Right lobe of liver (tissue), 6 donors: ENCODE measurements at regions not wholly inside any gene's neighbourhood (a gene's known extent, or its start where the extent isn't known, plus 50 kb on each side); places are given as distances from the start of the nearest gene placed in this dataset.

Source experiments
- ATAC-seq, 4 donors: fragments of 200-7000 bp; cut with Tn5 transposase; one replicate each; pipeline ENCODE4 v1.9.1; 2020; ENCODE audit warnings: mild to moderate bottlenecking in 4 of 4, moderate library complexity in 4 of 4
- DNase-seq, 3 donors: peaks; one replicate each; pipeline ENCODE4 v3.0.0-alpha.2; 2020
- H3K27ac ChIP-seq, 3 donors: fragments of 200-600 bp; one replicate each; pipeline ENCODE4 v1.8.0; 2022
- H3K27me3 ChIP-seq, 2 donors: fragments of 200-600 bp; one replicate each; pipeline ENCODE4 v1.8.0; 2022
- H3K36me3 ChIP-seq, 4 donors: fragments of 200-600 bp; sonication (generic) in 1 of 4; one replicate each; pipeline versions ENCODE4 v1.5.1 to v1.8.0; 2017 to 2022; ENCODE audit warnings: control low read depth in 1 of 4
- H3K4me1 ChIP-seq, 4 donors: fragments of 200-600 bp; sonication (generic) in 1 of 4; one replicate each; pipeline versions ENCODE4 v1.5.1 to v1.8.0; 2017 to 2022; ENCODE audit warnings: control low read depth in 1 of 4
- H3K4me3 ChIP-seq, 3 donors: fragments of 200-600 bp; one replicate each; pipeline ENCODE4 v1.8.0; 2022
- H3K9me3 ChIP-seq, 4 donors: fragments of 200-600 bp; sonication (generic) in 1 of 4; one replicate each; pipeline versions ENCODE4 v1.5.1 to v1.8.0; 2017 to 2022; ENCODE audit warnings: control low read depth in 1 of 4
- CTCF ChIP-seq, 4 donors: fragments of 200-600 bp in 3 of 4; fragments of 450-650 bp in 1 of 4; IDR thresholded peaks; one replicate each; pipeline versions ENCODE4 v1.5.1 to v1.8.0; 2016 to 2022; ENCODE audit warnings: antibody characterized with exemption in 4 of 4, mild to moderate bottlenecking in 2 of 4
- POLR2A ChIP-seq: fragments of 450-650 bp; IDR thresholded peaks from one replicate; pipeline ENCODE4 v1.6.1; 2017; ENCODE audit warnings: antibody characterized with exemption, mild to moderate bottlenecking
- WGBS: methylation state at CpG from one replicate; pipeline ENCODE4 v1.1.6; 2018; ENCODE audit warnings: low coverage, low lambda C conversion rate; ENCODE audit not compliant: insufficient coverage; ENCODE audit errors: missing lambda C conversion rate; 5-methylcytosine and 5-hydroxymethylcytosine counted together
- intact Hi-C, 2 donors: fragments of 100-400 bp; cut with DNase I; formaldehyde crosslinking; loops; one replicate each; pipeline versions ENCODE4 v1.11.2 to v1.14.1; 2022
- donor health status: DM: no; HTN: yes; CAD: no.
- donor health status: DM: no; HTN: no; CAD: no.
- donor health status: DM: no; HTN: no; CAD: no.
- donor health status: DM: no; HTN: yes; CAD: no.
- donor health status: DM: no; HTN: yes; CAD: no.

GRCh38 chrX:13428053-13428786 is 108.4 kb upstream of the ATXN3L start:
- H3K9me3 ChIP-seq: no peaks in the 10 kb centered on the region
- no peaks in the 10 kb centered on the region for H3K4me1 ChIP-seq
- 29% methylated on average over 5 of the region's 5 CpGs for whole genome bisulfite sequencing
- intact Hi-C loops: no loop called here
- TF ChIP-seq POLR2A (no peak), CTCF (IDR thresholded peaks at IDR 0.05) (no peak)
- H3K27ac ChIP-seq: no peak overlapping the region
- H3K4me3 ChIP-seq: no peak overlapping the region
- no peaks in the 10 kb centered on the region for H3K36me3 ChIP-seq
- peak in 1 of 4 donors; percentile 23 for ATAC-seq
- no peak for DNase-seq
- no peaks in the 10 kb centered on the region for H3K27me3 ChIP-seq

DNA sequence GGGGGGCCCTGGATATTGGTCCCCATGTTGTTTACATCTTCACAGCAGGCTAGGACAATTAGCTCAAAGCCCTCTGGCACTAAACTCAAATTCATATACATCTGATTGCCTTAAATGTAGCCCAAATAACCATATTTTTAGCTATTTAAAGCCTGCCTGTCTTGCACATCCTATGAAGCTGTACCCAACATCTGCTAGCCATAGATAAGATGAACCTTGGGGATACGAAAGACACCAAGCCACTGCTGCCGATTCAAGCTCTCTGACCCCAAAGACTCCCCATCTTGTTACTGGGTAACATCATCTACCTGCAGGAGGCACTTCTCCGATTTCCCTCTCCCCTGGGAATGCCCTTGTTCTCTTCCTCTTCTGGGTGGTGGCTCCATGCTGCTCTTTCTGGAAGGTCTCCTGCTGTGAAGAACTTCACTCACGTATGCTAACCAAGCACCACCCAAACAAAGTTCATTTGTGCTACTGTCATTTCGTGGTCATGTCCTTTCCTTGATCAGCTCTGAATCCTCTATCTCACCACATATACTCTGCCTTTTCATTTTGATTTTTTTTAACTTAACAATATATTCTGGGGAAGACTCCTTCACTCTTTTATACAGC is 107.7 kb upstream of the ATXN3L start:
- Histone ChIP-seq H3K27me3 (no peaks in the 10 kb centered on the region), H3K9me3 (no peaks in the 10 kb centered on the region), H3K4me1 (no peaks in the 10 kb centered on the region), H3K36me3 (no peaks in the 10 kb centered on the region), H3K27ac (no peak overlapping the region), H3K4me3 (no peak overlapping the region)
- WGBS: 59% methylated on average over 5 of the region's 5 CpGs
- intact Hi-C loops: no loop called here
- no peak for TF ChIP-seq CTCF (IDR thresholded peaks at IDR 0.05)
- TF ChIP-seq POLR2A: no peak
- ATAC-seq (no peak), DNase-seq (no peak)

DNA sequence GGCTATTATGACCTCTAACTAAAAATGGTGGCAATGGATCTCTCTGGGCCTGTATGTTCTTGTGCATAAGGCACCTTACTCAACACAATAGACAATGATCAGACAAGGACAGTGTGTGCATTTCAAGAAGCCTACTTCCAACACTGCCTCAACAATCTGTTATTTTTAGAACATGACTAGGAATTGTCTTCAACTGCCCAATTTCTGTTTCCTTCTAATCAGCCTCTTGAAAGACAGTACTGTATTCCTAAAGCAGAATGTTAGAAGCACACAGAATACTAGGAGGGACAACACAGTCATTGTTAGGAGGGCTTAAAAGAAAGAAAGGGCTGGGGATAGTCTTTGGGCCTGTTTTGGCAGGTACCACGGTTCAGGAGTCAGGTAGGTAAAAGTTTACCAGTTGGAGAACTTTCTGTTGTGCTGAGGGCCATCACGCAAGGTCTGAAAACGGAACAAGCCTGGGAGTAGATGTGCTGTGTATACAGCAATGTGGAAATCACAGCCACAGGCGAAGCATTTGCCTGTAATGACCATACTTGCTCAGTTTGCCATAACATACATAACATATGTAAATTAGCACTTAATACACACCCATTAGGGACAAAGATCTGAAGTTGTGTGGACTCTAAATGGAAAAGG is 100.8 kb upstream of the ATXN3L start:
- TF ChIP-seq POLR2A (no peak), CTCF (IDR thresholded peaks at IDR 0.05) (no peak)
- no peaks in the 10 kb centered on the region for H3K9me3 ChIP-seq
- DNase-seq (no peak), ATAC-seq (no peak)
- no peak overlapping the region for H3K27ac ChIP-seq
- intact Hi-C loops: no loop called here
- H3K36me3 ChIP-seq: no peaks in the 10 kb centered on the region
- no peak overlapping the region for H3K4me3 ChIP-seq
- WGBS: 48% methylated on average over 4 of the region's 4 CpGs
- H3K27me3 ChIP-seq: no peaks in the 10 kb centered on the region
- H3K4me1 ChIP-seq: no peaks in the 10 kb centered on the region

GRCh38 chrX:13419918-13420317 is 100.1 kb upstream of the ATXN3L start:
- H3K4me3 ChIP-seq: no peak overlapping the region
- intact Hi-C loops: no loop called here
- H3K4me1 ChIP-seq: no peaks in the 10 kb centered on the region
- DNase-seq (no peak), ATAC-seq (no peak)
- H3K36me3 ChIP-seq: no peaks in the 10 kb centered on the region
- no peak for TF ChIP-seq POLR2A
- TF ChIP-seq CTCF (IDR thresholded peaks at IDR 0.05): no peak
- H3K27me3 ChIP-seq: no peaks in the 10 kb centered on the region
- H3K27ac ChIP-seq: no peak overlapping the region
- no peaks in the 10 kb centered on the region for H3K9me3 ChIP-seq
- 53% methylated on average over 9 of the region's 9 CpGs for WGBS
